ENCODE measurements at regions not wholly inside any gene's neighbourhood (a gene's known extent, or its start where the extent isn't known, plus 50 kb on each side); places are given as distances from the start of the nearest gene placed in this dataset.

- CTCF ChIA-PET: no interaction called here
- Histone ChIP-seq H3K4me1 (no peaks in the 10 kb centered on the region), H3K9me3 (no peaks in the 10 kb centered on the region), H3K27ac (no peak overlapping the region), H3K4me3 (no peak overlapping the region), H3K4me2 (no peak overlapping the region)
- POLR2A ChIA-PET: no interaction called here
- WGBS (ENCODE audit: missing lambda C conversion rate): 88% methylated on average over 3 of the region's 5 CpGs
- FAIRE-seq: no peak
- TF ChIP-seq CHD4 (IDR thresholded peaks at IDR 0.05; ENCODE audit: borderline replicate concordance) (no peak), TP53 (CRISPR knock-in tag; IDR thresholded peaks at IDR 0.05) (no peak), EP300 (IDR thresholded peaks at IDR 0.05) (no peak), RAD21 (conservative IDR thresholded peaks at IDR 0.05 in 1 of 2, IDR thresholded peaks at IDR 0.05 in 1 of 2) (no peak)
- TF ChIP-seq, protein P1, sequence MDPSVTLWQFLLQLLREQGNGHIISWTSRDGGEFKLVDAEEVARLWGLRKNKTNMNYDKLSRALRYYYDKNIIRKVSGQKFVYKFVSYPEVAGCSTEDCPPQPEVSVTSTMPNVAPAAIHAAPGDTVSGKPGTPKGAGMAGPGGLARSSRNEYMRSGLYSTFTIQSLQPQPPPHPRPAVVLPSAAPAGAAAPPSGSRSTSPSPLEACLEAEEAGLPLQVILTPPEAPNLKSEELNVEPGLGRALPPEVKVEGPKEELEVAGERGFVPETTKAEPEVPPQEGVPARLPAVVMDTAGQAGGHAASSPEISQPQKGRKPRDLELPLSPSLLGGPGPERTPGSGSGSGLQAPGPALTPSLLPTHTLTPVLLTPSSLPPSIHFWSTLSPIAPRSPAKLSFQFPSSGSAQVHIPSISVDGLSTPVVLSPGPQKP (IDR thresholded peaks at IDR 0.05; ENCODE audit: low read depth, low read length): no peak
- ATAC-seq: peak; percentile 47 to 63; a peak in 3 of 6 replicates
- no peak for DNase-seq (ENCODE audit: low read depth in 1 of 2, low spot score in 1 of 2)
Measured at GRCh38 chr2:201558665-201559064, 84.6 kb downstream of the TMEM237 start.

DNA sequence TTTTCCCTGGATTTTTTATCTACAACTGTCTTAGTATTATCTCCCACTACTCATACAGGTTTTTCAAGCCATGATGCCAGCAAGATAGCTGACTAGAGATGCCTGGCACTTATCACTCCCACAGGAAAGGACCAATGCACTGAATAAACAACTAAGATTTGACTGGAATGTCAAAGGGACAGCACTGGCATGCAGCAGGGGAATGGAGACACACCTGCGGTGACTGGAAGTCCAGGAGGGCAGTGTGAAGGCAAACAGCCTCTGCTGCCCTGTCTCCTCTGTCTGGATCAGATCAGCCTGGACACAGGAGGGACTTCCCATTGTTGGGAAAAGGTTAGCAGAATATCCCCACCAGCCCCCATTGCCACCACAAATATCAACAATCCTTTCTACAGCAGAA, 85.1 kb downstream of the TMEM237 start:
- no peaks in the 10 kb centered on the region for H3K4me1 ChIP-seq
- ATAC-seq (peak in 1 of 2 experiments; percentile 29; a peak in 2 of 6 replicates), FAIRE-seq (no peak), DNase-seq (ENCODE audit: low read depth in 1 of 2, low spot score in 1 of 2) (no peak)
- TF ChIP-seq, protein P2, sequence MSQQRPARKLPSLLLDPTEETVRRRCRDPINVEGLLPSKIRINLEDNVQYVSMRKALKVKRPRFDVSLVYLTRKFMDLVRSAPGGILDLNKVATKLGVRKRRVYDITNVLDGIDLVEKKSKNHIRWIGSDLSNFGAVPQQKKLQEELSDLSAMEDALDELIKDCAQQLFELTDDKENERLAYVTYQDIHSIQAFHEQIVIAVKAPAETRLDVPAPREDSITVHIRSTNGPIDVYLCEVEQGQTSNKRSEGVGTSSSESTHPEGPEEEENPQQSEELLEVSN (IDR thresholded peaks at IDR 0.05; ENCODE audit: borderline replicate concordance, low read depth): no peak
- TF ChIP-seq CBX8 (IDR thresholded peaks at IDR 0.05): no peak
- TF ChIP-seq KDM1A (IDR thresholded peaks at IDR 0.05; ENCODE audit: low read depth): no peak
- TF ChIP-seq FOSL2 (IDR thresholded peaks at IDR 0.05): no peak
- TF ChIP-seq FOSL2 (CRISPR knock-in tag; IDR thresholded peaks at IDR 0.05): no peak
- TF ChIP-seq ZC3H11A (IDR thresholded peaks at IDR 0.05): no peak
- no peak for TF ChIP-seq JUN (IDR thresholded peaks at IDR 0.05)
- TF ChIP-seq HMGXB4 (CRISPR knock-in tag; IDR thresholded peaks at IDR 0.05; ENCODE audit: borderline replicate concordance): no peak
- no peak for TF ChIP-seq CHD2 (IDR thresholded peaks at IDR 0.05; ENCODE audit: low read length, partially characterized antibody)
- no peak for TF ChIP-seq POLR2A (IDR thresholded peaks at IDR 0.05; ENCODE audit: low read length)
- no peak for TF ChIP-seq SREBF2 (IDR thresholded peaks at IDR 0.05)
- TF ChIP-seq EHF (CRISPR knock-in tag; IDR thresholded peaks at IDR 0.05): no peak
- TF ChIP-seq KDM5A (IDR thresholded peaks at IDR 0.05): no peak
- no peak overlapping the region for H3K27ac ChIP-seq
- no peak overlapping the region for H3K4me3 ChIP-seq
- ChIA-PET POLR2A (no interaction called here), CTCF (no interaction called here)
- H3K9me3 ChIP-seq: no peaks in the 10 kb centered on the region
- WGBS (ENCODE audit: missing lambda C conversion rate): 71% methylated on average over 1 of the region's 1 CpG
- H3K4me2 ChIP-seq: no peak overlapping the region

DNA sequence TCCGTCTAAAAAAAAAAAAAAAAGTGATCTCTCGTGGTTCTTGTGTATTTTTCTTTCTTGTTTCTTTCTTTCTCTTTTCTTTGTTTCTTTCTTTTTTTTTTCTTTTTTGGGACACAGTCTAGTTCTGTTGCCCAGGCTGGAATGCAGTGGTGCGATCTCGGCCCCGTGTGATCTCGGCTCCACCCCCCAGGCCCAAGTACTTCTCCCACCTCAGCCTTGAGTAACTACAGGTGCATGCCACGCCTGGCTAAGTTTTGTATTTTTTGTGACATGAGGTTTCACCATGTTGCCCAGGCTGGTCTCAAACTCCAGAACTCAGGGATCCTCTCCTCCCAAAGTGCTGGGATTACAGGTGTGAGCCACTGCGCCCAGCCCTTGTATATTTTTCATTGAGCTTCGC, 91.4 kb downstream of the TMEM237 start:
- ChIA-PET CTCF (no interaction called here), POLR2A (no interaction called here)
- H3K9me3 ChIP-seq: no peaks in the 10 kb centered on the region
- no peak overlapping the region for H3K27ac ChIP-seq
- H3K4me3 ChIP-seq: no peak overlapping the region
- FAIRE-seq: no peak
- ATAC-seq: no peak
- WGBS (ENCODE audit: missing lambda C conversion rate): 67% methylated on average over 9 of the region's 9 CpGs
- H3K4me2 ChIP-seq: no peak overlapping the region
- H3K4me1 ChIP-seq: no peaks in the 10 kb centered on the region
- TF ChIP-seq TP53 (CRISPR knock-in tag; IDR thresholded peaks at IDR 0.05) (no peak), EHMT2 (IDR thresholded peaks at IDR 0.05; ENCODE audit: low read depth) (no peak), EP300 (IDR thresholded peaks at IDR 0.05) (no peak), POLR2AphosphoS2 (conservative IDR thresholded peaks at IDR 0.05; ENCODE audit: low read length) (no peak), CHD4 (IDR thresholded peaks at IDR 0.05; ENCODE audit: borderline replicate concordance) (no peak), BHLHE40 (IDR thresholded peaks at IDR 0.05; ENCODE audit: low read depth, low read length) (no peak), RCOR1 (IDR thresholded peaks at IDR 0.05; ENCODE audit: low read depth, low read length) (no peak), USF2 (IDR thresholded peaks at IDR 0.05) (no peak), ZNF302 (CRISPR knock-in tag; IDR thresholded peaks at IDR 0.05) (no peak), HMGXB4 (CRISPR knock-in tag; IDR thresholded peaks at IDR 0.05; ENCODE audit: borderline replicate concordance) (no peak), ZSCAN20 (CRISPR knock-in tag; IDR thresholded peaks at IDR 0.05) (no peak)
- no peak for DNase-seq (ENCODE audit: low read depth in 1 of 2, low spot score in 1 of 2)

All from A549 (cell line).